NCI-H774 (cell line): ENCODE measurements at regions not wholly inside any gene's neighbourhood (a gene's known extent, or its start where the extent isn't known, plus 50 kb on each side); places are given as distances from the start of the nearest gene placed in this dataset.

Experiments used
- DNase-seq: peaks from one replicate; lab custom pipeline; 2025; lab: John Stamatoyannopoulos, UW

- no peak for DNase-seq
Observed at GRCh38 chr3:95939235-95939809, 875.1 kb upstream of the EPHA6 start.

- no peak for DNase-seq
Observed at GRCh38 chr3:95965704-95966336, 848.6 kb upstream of the EPHA6 start.

DNA sequence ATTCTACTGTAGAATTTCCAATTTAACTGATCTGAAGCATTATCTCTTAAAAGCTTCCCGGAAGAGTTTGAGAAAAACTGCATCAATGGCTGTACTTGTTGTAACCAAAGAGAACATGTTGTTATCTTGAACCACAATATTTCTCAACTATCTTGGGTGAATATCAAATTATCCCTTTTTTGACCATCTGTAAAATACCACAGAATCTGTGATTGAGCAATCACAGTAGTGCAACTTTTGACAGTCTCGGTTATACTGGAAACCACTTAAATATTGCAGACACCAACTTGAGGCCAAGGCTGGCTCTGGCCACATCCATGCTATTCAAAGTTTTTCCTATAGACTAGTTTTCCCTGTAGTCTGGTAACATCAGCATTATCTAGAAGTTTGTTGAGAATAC is 842.8 kb upstream of the EPHA6 start:
- no peak for DNase-seq

- DNase-seq = no peak
Observed at GRCh38 chr3:95994338-95994737, 820.1 kb upstream of the EPHA6 start.

GRCh38 chr3:96000966-96001365 is 813.4 kb upstream of the EPHA6 start:
- no peak for DNase-seq

GRCh38 chr3:96007650-96008195 is 806.7 kb upstream of the EPHA6 start:
- DNase-seq = no peak

GRCh38 chr3:96012939-96013338 is 801.5 kb upstream of the EPHA6 start:
- no peak for DNase-seq

DNA sequence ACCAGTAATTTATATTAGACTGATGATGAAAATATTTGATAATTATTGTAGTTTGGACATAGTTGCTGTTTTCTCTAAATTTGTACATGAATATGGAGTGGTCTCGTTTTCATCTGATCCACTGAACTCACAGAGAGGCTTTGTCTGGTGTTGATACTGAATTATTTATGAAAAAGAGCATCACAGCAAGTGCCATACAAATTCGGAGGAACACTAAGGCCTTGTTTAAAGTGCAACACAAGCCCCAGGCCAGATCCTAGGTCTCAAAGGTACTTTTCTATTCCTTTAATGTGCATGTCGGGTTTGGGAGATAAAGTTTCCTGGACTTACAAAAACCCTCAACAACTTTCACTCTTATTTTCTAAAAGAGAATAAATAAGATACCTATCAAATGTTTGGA is 796.8 kb upstream of the EPHA6 start:
- no peak for DNase-seq

- no peak for DNase-seq
Observed at GRCh38 chr3:96022676-96023075, 791.7 kb upstream of the EPHA6 start.

DNA sequence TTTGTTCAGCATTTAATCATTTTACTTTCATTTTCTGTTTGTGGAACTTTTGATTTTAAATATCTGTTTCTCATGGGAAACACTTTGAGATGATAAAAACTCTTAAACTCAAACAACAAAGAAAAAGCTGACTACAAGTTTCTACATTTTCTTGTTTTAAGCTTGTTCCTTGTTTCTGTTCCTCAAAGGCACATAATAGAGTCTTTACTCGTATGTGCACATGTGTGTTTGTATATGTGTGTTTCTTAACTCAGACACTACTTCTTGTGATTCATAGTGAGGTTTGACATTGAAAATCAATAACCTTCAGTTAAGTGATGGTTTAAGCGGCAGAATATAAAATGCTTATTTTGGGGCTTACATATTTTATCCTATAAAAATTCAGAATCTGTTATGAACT is 786.7 kb upstream of the EPHA6 start:
- DNase-seq = no peak

GRCh38 chr3:96039632-96040031 is 774.8 kb upstream of the EPHA6 start:
- no peak for DNase-seq

DNA sequence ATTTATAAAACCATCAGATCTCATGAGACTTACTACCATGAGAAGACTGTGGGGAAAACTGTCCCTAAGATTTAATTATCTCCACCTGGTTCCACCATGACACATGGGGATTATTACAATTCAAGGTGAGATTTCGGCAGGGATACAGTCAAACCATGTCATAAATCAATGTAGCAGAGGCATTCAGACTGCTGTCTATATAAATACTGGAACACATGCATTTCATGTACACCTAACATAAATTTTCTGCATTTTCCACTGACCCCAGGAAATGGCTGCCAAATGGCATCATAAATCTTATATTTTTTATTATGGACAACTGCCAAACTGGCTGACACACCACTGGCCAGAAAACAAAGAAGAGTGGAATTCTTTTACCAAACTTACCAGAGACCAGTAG is 755.1 kb upstream of the EPHA6 start:
- no peak for DNase-seq

- no peak for DNase-seq
Observed at GRCh38 chr3:96069065-96069464, 745.3 kb upstream of the EPHA6 start.

- DNase-seq = no peak
Observed at GRCh38 chr3:96070678-96071077, 743.7 kb upstream of the EPHA6 start.

- no peak for DNase-seq
Observed at GRCh38 chr3:96071097-96071496, 743.3 kb upstream of the EPHA6 start.

DNA sequence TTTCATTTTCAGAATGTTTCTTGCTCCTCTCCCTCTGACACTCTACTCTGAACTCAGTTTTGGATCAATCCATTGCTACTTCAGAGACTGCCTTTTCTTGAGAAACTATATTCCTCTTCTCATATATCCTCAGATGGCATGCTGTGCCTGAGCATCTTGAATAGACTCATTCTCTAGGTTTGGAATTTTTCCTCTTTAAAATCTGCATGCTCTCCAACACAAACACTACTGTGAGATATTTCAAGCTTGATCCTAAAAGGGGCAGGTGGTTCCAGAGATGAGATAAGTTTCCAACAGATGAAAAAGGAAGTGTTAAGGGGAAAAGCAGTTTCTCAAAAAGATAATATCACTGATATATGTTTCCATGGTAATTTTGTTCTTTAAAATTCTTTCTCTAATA is 742.2 kb upstream of the EPHA6 start:
- no peak for DNase-seq

GRCh38 chr3:96083610-96084009 is 730.8 kb upstream of the EPHA6 start:
- no peak for DNase-seq

- no peak for DNase-seq
Observed at GRCh38 chr3:96086018-96086417, 728.4 kb upstream of the EPHA6 start.

DNA sequence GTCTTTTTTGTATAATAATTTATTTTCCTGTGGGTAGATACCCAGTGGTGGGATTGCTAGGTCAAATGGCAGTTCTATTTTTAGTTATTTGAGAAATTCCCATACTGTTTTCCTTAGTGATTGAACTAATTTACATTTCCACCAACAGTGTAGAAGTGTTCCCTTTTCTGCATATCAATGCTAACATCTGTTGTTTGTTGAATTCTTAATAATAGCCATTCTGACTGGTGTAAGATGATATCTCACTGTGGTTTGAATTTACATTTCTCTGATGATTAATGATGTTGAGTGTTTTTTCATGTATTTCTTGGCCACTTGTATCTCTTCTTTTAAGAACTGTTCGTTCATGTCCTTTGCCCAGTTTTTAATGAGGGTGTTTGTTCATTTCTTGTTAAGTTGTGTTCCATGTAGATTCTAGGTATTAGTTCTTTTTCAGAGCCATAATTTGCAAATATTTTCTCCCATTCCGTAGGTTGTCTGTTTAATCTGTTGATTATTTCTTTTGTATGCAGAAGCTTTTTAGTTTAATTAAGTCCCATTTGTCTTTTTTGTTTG is 713.3 kb upstream of the EPHA6 start:
- no peak for DNase-seq

- no peak for DNase-seq
Observed at GRCh38 chr3:96106701-96107100, 707.7 kb upstream of the EPHA6 start.
